Neural progenitor cell (in vitro differentiated cells): ENCODE measurements at regions not wholly inside any gene's neighbourhood (a gene's known extent, or its start where the extent isn't known, plus 50 kb on each side); places are given as distances from the start of the nearest gene placed in this dataset.

Source experiments
- DNase-seq: peaks from one replicate; pipeline ENCODE4 v3.0.0-alpha.2; 2016; ENCODE audit warnings: low spot score
- H2AFZ ChIP-seq: fragments of 200-600 bp; sonication (generic); replicated peaks from 2 replicates; pipeline ENCODE4 v1.6.1; 2016; ENCODE audit warnings: antibody characterized with exemption
- H3F3A ChIP-seq: fragments of 200-600 bp; sonication (generic); 2 replicates; pipeline ENCODE4 v1.6.1; 2016; ENCODE audit warnings: antibody characterized with exemption, low read depth
- H3K27ac ChIP-seq: fragments of 200-600 bp; sonication (generic); 2 replicates; pipeline ENCODE4 v1.5.1; 2016; ENCODE audit warnings: mild to moderate bottlenecking
- H3K27me3 ChIP-seq: fragments of 200-600 bp; sonication (generic); 2 replicates; pipeline ENCODE4 v1.6.1; 2016; ENCODE audit warnings: mild to moderate bottlenecking, moderate library complexity
- H3K36me3 ChIP-seq: fragments of 200-600 bp; sonication (generic); 2 replicates; pipeline ENCODE4 v1.5.1; 2016
- H3K4me1 ChIP-seq: fragments of 200-600 bp; sonication (generic); 2 replicates; pipeline ENCODE4 v1.6.1; 2016; ENCODE audit warnings: mixed run types
- H3K4me2 ChIP-seq: fragments of 200-600 bp; sonication (generic); 2 replicates; pipeline ENCODE4 v1.6.1; 2016
- H3K4me3 ChIP-seq: fragments of 200-600 bp; sonication (generic); 2 replicates; pipeline ENCODE4 v1.5.1; 2016
- H3K79me2 ChIP-seq: fragments of 200-600 bp; sonication (generic); 2 replicates; pipeline ENCODE4 v1.6.1; 2016; ENCODE audit warnings: low read depth
- H3K9ac ChIP-seq: fragments of 200-600 bp; sonication (generic); 2 replicates; pipeline ENCODE4 v1.6.1; 2016
- H3K9me3 ChIP-seq: fragments of 200-600 bp; sonication (generic); 2 replicates; pipeline ENCODE4 v1.5.1; 2016; ENCODE audit warnings: low read depth
- H4K20me1 ChIP-seq: fragments of 200-600 bp; sonication (generic); 2 replicates; pipeline ENCODE4 v1.6.1; 2016; ENCODE audit warnings: low read depth
- H3K27ac Mint-ChIP-seq: 3 replicates; pipeline ENCODE4 v1.8.0; 2021; ENCODE audit warnings: mixed read lengths
- H3K27me3 Mint-ChIP-seq: 2 replicates; pipeline ENCODE4 v1.8.0; 2022; ENCODE audit warnings: low read depth, mild to moderate bottlenecking, inconsistent platforms, moderate library complexity, mixed read lengths; ENCODE audit not compliant: insufficient read depth
- H3K36me3 Mint-ChIP-seq: 3 replicates; pipeline ENCODE4 v1.8.0; 2021; ENCODE audit warnings: mixed read lengths
- H3K4me1 Mint-ChIP-seq: 3 replicates; pipeline ENCODE4 v1.8.0; 2021; ENCODE audit warnings: mixed read lengths
- H3K4me3 Mint-ChIP-seq: 3 replicates; pipeline ENCODE4 v1.8.0; 2021; ENCODE audit warnings: mild to moderate bottlenecking, moderate library complexity, mixed read lengths
- H3K9me3 Mint-ChIP-seq: 3 replicates; pipeline ENCODE4 v1.8.0; 2020; ENCODE audit warnings: mixed read lengths
- CTCF ChIP-seq: fragments of 200-600 bp; sonication (generic); IDR thresholded peaks from 2 replicates; pipeline ENCODE4 v1.5.1; 2017; ENCODE audit warnings: antibody characterized with exemption, mild to moderate bottlenecking
- EZH2 ChIP-seq: fragments of 200-600 bp; sonication (generic); IDR thresholded peaks from 2 replicates; pipeline ENCODE4 v1.6.1; 2017; ENCODE audit warnings: antibody characterized with exemption, mild to moderate bottlenecking, moderate library complexity
- EZH2phosphoT487 ChIP-seq: fragments of 200-600 bp; sonication (generic); IDR thresholded peaks from 2 replicates; pipeline ENCODE4 v1.6.1; 2017; ENCODE audit warnings: antibody characterized with exemption

GRCh38 chr21:19420565-19420964 lies 1017.0 kb upstream of the TMPRSS15 start:
- H4K20me1 ChIP-seq: no peaks in the 10 kb centered on the region
- no peak overlapping the region for H2AFZ ChIP-seq
- Mint-ChIP-seq H3K9me3 (peaks cover 7% of the 10 kb centered on the region), H3K4me1 (no peaks in the 10 kb centered on the region), H3K27ac (no peak overlapping the region), H3K4me3 (no peak overlapping the region), H3K36me3 (no peaks in the 10 kb centered on the region), H3K27me3 (no peaks in the 10 kb centered on the region)
- H3K4me3 ChIP-seq: no peak overlapping the region
- H3K4me2 ChIP-seq: no peak overlapping the region
- H3K4me1 ChIP-seq: no peaks in the 10 kb centered on the region
- no peaks in the 10 kb centered on the region for H3K79me2 ChIP-seq
- no peaks in the 10 kb centered on the region for H3F3A ChIP-seq
- H3K36me3 ChIP-seq: no peaks in the 10 kb centered on the region
- no peak overlapping the region for H3K27ac ChIP-seq
- DNase-seq: no peak
- no peak for TF ChIP-seq EZH2
- no peak for TF ChIP-seq EZH2phosphoT487
- TF ChIP-seq CTCF: no peak
- no peaks in the 10 kb centered on the region for H3K27me3 ChIP-seq
- no peaks in the 10 kb centered on the region for H3K9me3 ChIP-seq
- no peak overlapping the region for H3K9ac ChIP-seq

DNA sequence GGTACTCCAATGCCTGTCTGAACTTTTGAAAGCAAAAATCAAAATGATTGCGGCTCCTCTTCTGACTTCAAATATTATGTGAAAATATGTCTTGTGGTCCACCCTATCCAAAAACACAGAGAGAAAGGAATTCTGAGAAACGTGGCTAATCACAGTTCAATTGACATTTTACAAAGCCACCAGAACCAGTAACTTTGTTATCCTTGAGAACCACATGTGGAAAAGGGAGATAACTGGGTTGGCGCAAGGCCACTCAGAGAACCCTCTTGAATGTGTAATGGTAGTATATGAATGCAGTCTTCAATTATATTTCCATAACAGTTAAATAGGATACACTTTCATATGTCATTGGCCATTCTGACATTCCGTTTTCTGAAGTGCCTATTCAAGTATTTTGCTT lies 1030.0 kb upstream of the TMPRSS15 start:
- no peak overlapping the region for H3K4me3 ChIP-seq
- no peak overlapping the region for H3K9ac ChIP-seq
- no peak overlapping the region for H3K4me3 Mint-ChIP-seq
- no peaks in the 10 kb centered on the region for H3K27me3 ChIP-seq
- no peak overlapping the region for H2AFZ ChIP-seq
- no peaks in the 10 kb centered on the region for H3F3A ChIP-seq
- H3K9me3 ChIP-seq: no peaks in the 10 kb centered on the region
- peaks cover 5% of the 10 kb centered on the region for H3K27me3 Mint-ChIP-seq
- no peaks in the 10 kb centered on the region for H3K4me1 ChIP-seq
- DNase-seq: no peak
- H3K79me2 ChIP-seq: no peaks in the 10 kb centered on the region
- no peak overlapping the region for H3K27ac ChIP-seq
- no peak overlapping the region for H3K4me2 ChIP-seq
- no peak for TF ChIP-seq CTCF
- no peak for TF ChIP-seq EZH2phosphoT487
- no peak for TF ChIP-seq EZH2
- no peaks in the 10 kb centered on the region for H3K36me3 ChIP-seq
- no peaks in the 10 kb centered on the region for H3K4me1 Mint-ChIP-seq
- no peak overlapping the region for H3K27ac Mint-ChIP-seq
- no peaks in the 10 kb centered on the region for H4K20me1 ChIP-seq
- H3K9me3 Mint-ChIP-seq: peaks cover 6% of the 10 kb centered on the region
- H3K36me3 Mint-ChIP-seq: no peaks in the 10 kb centered on the region

DNA sequence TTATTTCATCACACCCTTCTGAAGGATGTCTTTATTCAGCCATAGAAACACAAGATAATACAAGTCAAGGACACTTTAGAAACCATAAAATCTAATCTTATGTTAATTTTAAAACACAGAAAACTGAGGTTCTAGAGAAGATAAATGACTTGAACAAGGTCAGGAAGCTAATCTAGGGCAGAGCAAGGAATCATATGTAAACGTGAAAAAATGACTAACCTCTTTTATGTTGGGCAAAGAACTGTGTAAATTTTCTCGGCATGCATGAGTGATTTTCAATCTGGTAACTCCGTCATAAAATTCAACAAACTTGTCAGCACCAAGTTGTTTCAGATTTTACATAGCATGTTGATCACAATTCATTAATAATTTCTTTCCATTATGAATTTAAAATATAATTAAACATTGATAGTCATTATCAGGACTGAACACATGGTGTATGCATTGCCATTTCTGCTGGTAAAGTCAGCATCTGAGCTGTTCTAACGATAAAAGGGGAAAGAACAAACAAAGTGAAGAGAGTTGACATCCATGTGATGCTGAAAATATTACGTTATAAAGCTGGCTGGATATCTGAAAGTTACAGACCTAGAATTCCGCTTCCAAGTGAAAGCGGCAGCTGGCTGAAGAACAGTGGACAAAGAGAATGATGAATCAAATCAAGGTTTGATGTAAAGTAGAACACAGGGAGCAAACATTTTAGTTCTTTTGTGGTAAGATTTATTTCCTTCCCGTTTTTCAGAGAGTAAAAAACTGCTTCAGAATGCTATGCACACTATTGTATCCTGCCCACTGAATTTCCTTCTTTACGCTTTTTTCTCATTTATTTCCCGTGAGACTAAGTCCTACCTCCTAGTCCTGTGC lies 1037.4 kb upstream of the TMPRSS15 start:
- Histone ChIP-seq H3K4me1 (no peaks in the 10 kb centered on the region), H3K9me3 (no peaks in the 10 kb centered on the region), H3K27ac (no peak overlapping the region), H3K4me3 (no peak overlapping the region), H2AFZ (peak overlapping the region; percentile 8), H3K79me2 (no peaks in the 10 kb centered on the region), H3K9ac (no peak overlapping the region), H3F3A (no peaks in the 10 kb centered on the region), H3K36me3 (no peaks in the 10 kb centered on the region), H3K27me3 (no peaks in the 10 kb centered on the region), H4K20me1 (no peaks in the 10 kb centered on the region), H3K4me2 (no peak overlapping the region)
- H3K27me3 Mint-ChIP-seq: no peaks in the 10 kb centered on the region
- no peaks in the 10 kb centered on the region for H3K36me3 Mint-ChIP-seq
- no peaks in the 10 kb centered on the region for H3K4me1 Mint-ChIP-seq
- no peak overlapping the region for H3K4me3 Mint-ChIP-seq
- DNase-seq: no peak
- H3K9me3 Mint-ChIP-seq: no peaks in the 10 kb centered on the region
- no peak overlapping the region for H3K27ac Mint-ChIP-seq
- TF ChIP-seq CTCF (no peak), EZH2phosphoT487 (no peak), EZH2 (no peak)
